Ishikawa (cell line): ENCODE measurements at regions not wholly inside any gene's neighbourhood (a gene's known extent, or its start where the extent isn't known, plus 50 kb on each side); places are given as distances from the start of the nearest gene placed in this dataset.

Experiments
- CEBPB ChIP-seq: IDR thresholded peaks from 2 replicates; pipeline ENCODE4 v1.6.1; 2012
- CREB1 ChIP-seq: IDR thresholded peaks from 2 replicates; pipeline ENCODE4 v1.6.1; 2012; ENCODE audit warnings: low read depth
- EGR1 ChIP-seq: IDR thresholded peaks from 2 replicates; pipeline ENCODE4 v1.6.1; 2012
- EP300 ChIP-seq: IDR thresholded peaks from 2 replicates; pipeline ENCODE4 v1.6.1; 2012; ENCODE audit warnings: borderline replicate concordance
- FOXM1 ChIP-seq: IDR thresholded peaks from 2 replicates; pipeline ENCODE4 v1.6.1; 2012; ENCODE audit warnings: low read depth, borderline replicate concordance
- MAX ChIP-seq: IDR thresholded peaks from 2 replicates; pipeline ENCODE4 v1.6.1; 2012
- NFIC ChIP-seq: IDR thresholded peaks from 2 replicates; pipeline ENCODE4 v1.6.1; 2012
- RAD21 ChIP-seq: IDR thresholded peaks from 2 replicates; pipeline ENCODE4 v1.6.1; 2012; ENCODE audit warnings: low read depth
- TAF1 ChIP-seq: IDR thresholded peaks from 2 replicates; pipeline ENCODE4 v1.6.1; 2012; ENCODE audit warnings: low read depth, mild to moderate bottlenecking
- TCF12 ChIP-seq: IDR thresholded peaks from 2 replicates; pipeline ENCODE4 v1.6.1; 2012; ENCODE audit warnings: low read depth
- TEAD4 ChIP-seq: IDR thresholded peaks from 2 replicates; pipeline ENCODE4 v1.6.1; 2012
- YY1 ChIP-seq: IDR thresholded peaks from 2 replicates; pipeline ENCODE4 v1.6.1; 2012; ENCODE audit warnings: low read depth
- ZBTB7A ChIP-seq: IDR thresholded peaks from 2 replicates; pipeline ENCODE4 v1.6.1; 2012; ENCODE audit warnings: low read depth
- TF ChIP-seq, protein P1 (sequence below): IDR thresholded peaks from 2 replicates; pipeline ENCODE4 v1.6.1; 2012
- TF ChIP-seq, protein P2 (sequence below): IDR thresholded peaks from 2 replicates; pipeline ENCODE4 v1.6.1; 2012; ENCODE audit warnings: low read depth, mild to moderate bottlenecking

- TF ChIP-seq NFIC (no peak), EP300 (no peak), FOXM1 (no peak), TAF1 (no peak), TCF12 (no peak), TEAD4 (no peak), EGR1 (no peak), RAD21 (no peak), MAX (no peak), CEBPB (no peak), ZBTB7A (no peak), YY1 (no peak), CREB1 (no peak)
- TF ChIP-seq, protein P1, sequence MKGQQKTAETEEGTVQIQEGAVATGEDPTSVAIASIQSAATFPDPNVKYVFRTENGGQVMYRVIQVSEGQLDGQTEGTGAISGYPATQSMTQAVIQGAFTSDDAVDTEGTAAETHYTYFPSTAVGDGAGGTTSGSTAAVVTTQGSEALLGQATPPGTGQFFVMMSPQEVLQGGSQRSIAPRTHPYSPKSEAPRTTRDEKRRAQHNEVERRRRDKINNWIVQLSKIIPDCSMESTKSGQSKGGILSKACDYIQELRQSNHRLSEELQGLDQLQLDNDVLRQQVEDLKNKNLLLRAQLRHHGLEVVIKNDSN, result no peak
- TF ChIP-seq, protein P2, sequence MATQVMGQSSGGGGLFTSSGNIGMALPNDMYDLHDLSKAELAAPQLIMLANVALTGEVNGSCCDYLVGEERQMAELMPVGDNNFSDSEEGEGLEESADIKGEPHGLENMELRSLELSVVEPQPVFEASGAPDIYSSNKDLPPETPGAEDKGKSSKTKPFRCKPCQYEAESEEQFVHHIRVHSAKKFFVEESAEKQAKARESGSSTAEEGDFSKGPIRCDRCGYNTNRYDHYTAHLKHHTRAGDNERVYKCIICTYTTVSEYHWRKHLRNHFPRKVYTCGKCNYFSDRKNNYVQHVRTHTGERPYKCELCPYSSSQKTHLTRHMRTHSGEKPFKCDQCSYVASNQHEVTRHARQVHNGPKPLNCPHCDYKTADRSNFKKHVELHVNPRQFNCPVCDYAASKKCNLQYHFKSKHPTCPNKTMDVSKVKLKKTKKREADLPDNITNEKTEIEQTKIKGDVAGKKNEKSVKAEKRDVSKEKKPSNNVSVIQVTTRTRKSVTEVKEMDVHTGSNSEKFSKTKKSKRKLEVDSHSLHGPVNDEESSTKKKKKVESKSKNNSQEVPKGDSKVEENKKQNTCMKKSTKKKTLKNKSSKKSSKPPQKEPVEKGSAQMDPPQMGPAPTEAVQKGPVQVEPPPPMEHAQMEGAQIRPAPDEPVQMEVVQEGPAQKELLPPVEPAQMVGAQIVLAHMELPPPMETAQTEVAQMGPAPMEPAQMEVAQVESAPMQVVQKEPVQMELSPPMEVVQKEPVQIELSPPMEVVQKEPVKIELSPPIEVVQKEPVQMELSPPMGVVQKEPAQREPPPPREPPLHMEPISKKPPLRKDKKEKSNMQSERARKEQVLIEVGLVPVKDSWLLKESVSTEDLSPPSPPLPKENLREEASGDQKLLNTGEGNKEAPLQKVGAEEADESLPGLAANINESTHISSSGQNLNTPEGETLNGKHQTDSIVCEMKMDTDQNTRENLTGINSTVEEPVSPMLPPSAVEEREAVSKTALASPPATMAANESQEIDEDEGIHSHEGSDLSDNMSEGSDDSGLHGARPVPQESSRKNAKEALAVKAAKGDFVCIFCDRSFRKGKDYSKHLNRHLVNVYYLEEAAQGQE, result no peak
Measured at GRCh38 chr3:79926522-79926921, 158.7 kb upstream of the ROBO1 start.

DNA sequence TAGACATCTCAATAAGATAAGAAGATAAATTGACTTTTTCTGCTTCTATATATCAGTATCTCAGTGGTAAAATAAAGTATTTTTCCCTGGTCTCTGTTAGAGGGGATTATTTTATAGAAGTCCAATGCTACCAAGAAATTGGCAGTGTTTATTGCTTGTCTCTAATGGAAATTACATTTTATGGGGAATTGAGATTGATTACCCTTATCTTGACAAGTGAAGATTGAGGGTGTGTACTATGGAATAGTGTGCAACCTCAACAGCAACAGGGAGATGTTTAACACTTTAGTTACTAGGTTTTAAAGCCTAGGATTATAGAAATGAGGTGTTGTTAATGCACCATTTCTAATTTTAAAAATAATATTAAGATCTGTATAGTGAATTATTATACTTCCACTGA, 154.8 kb upstream of the ROBO1 start:
- TF ChIP-seq RAD21 (no peak), FOXM1 (no peak), MAX (no peak), ZBTB7A (no peak), TCF12 (no peak), TAF1 (no peak), EP300 (no peak), EGR1 (no peak), CREB1 (no peak), CEBPB (no peak), TEAD4 (no peak), YY1 (no peak), NFIC (no peak)
- TF ChIP-seq, protein P2, result no peak
- TF ChIP-seq, protein P1, result no peak

- 0 out of 2 replicates have a peak, but pooled peaks have one; percentile 26 for TF ChIP-seq TCF12
- TF ChIP-seq RAD21, result no peak
- no peak for TF ChIP-seq NFIC
- TF ChIP-seq, protein P2, result no peak
- no peak for TF ChIP-seq CEBPB
- no peak for TF ChIP-seq FOXM1
- no peak for TF ChIP-seq MAX
- TF ChIP-seq ZBTB7A, result no peak
- TF ChIP-seq TAF1, result no peak
- TF ChIP-seq YY1, result no peak
- TF ChIP-seq, protein P1, result no peak
- peak; percentile 79 for TF ChIP-seq EP300
- TF ChIP-seq EGR1, result no peak
- peak; percentile 56 for TF ChIP-seq TEAD4
- TF ChIP-seq CREB1, result no peak
Measured at GRCh38 chr3:79917561-79917960, 149.8 kb upstream of the ROBO1 start.

DNA sequence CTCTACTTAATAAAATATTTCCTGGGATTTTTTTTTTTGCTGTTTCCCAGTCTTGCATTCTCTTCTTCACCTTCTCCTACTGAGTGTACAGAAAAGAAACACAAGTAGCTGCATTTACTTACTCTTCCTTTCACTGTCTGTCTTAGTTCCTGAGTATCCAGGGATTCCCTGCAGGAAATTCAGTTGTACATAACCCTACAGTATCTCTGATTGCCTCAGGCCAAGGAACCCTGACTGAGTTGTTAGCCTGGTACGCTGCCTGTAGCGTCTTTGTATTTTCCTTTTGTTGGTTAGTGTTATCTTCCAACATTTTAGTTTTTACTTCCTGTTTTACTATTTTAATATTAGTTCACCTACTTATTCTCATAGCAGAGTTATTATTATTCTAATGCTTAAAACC, 142.5 kb upstream of the ROBO1 start:
- no peak for TF ChIP-seq CEBPB
